CD8-positive, alpha-beta memory T cell (primary cell): ENCODE measurements at regions not wholly inside any gene's neighbourhood (a gene's known extent, or its start where the extent isn't known, plus 50 kb on each side); places are given as distances from the start of the nearest gene placed in this dataset.

Source experiments
- CTCF ChIA-PET: fragments of 350-600 bp; sonication (Branson Sonifier 250); formaldehyde crosslinking; loops from one replicate; lab custom pipeline; 2021; ENCODE audit warnings: antibody characterized with exemption; lab: Charles Lee
- POLR2A ChIA-PET: fragments of 350-600 bp; sonication (Branson Sonifier 250); formaldehyde crosslinking; loops from one replicate; lab custom pipeline; 2021; ENCODE audit warnings: antibody characterized with exemption; lab: Charles Lee
- DNase-seq, 5 donors: peaks; one replicate each; pipeline versions ENCODE4 v3.0.0 to v3.0.0-alpha.2; 2020 to 2022; ENCODE audit warnings: mixed read lengths in 1 of 5
- H3K27ac ChIP-seq: one replicate; pipeline ENCODE4 v1.7.0; 2013; ENCODE audit warnings: low read depth, mild to moderate bottlenecking, low read length, moderate library complexity
- H3K27me3 ChIP-seq: 2 replicates; pipeline ENCODE4 v1.7.0; 2013; ENCODE audit warnings: low read length, mild to moderate bottlenecking; ENCODE audit not compliant: insufficient read depth, poor library complexity, severe bottlenecking
- H3K36me3 ChIP-seq: 2 replicates; pipeline ENCODE4 v1.7.0; 2013; ENCODE audit warnings: mild to moderate bottlenecking, low read length, moderate library complexity; ENCODE audit not compliant: insufficient read depth
- H3K4me1 ChIP-seq: 2 replicates; pipeline ENCODE4 v1.7.0; 2013; ENCODE audit warnings: mild to moderate bottlenecking, low read length, moderate library complexity; ENCODE audit not compliant: insufficient read depth
- H3K4me3 ChIP-seq: 2 replicates; pipeline ENCODE4 v1.7.0; 2013; ENCODE audit warnings: mild to moderate bottlenecking, low read length
- H3K9me3 ChIP-seq: 2 replicates; pipeline ENCODE4 v1.7.0; 2013; ENCODE audit warnings: mild to moderate bottlenecking, low read length
- H3K27ac Mint-ChIP-seq, 8 donors: one replicate each; pipeline ENCODE4 v1.8.0; 2020 to 2021; ENCODE audit warnings: mixed read lengths in 8 of 8, mild to moderate bottlenecking in 6 of 8, inconsistent platforms in 3 of 8, moderate library complexity in 3 of 8
- H3K27me3 Mint-ChIP-seq, 2 donors: one replicate each; pipeline ENCODE4 v1.8.0; 2020 to 2021; ENCODE audit warnings: mixed read lengths in 2 of 2, mild to moderate bottlenecking in 1 of 2, moderate library complexity in 1 of 2
- H3K36me3 Mint-ChIP-seq, 3 donors: one replicate each; pipeline ENCODE4 v1.8.0; 2020 to 2021; ENCODE audit warnings: mixed read lengths in 3 of 3, inconsistent platforms in 1 of 3, mild to moderate bottlenecking in 1 of 3
- H3K4me1 Mint-ChIP-seq, 3 donors: one replicate each; pipeline ENCODE4 v1.8.0; 2020 to 2021; ENCODE audit warnings: mixed read lengths in 3 of 3, inconsistent platforms in 1 of 3, mild to moderate bottlenecking in 1 of 3
- H3K4me3 Mint-ChIP-seq, 7 donors: one replicate each; pipeline ENCODE4 v1.8.0; 2020 to 2021; ENCODE audit warnings: mixed read lengths in 7 of 7, mild to moderate bottlenecking in 6 of 7, moderate library complexity in 4 of 7, inconsistent platforms in 2 of 7
- H3K9me3 Mint-ChIP-seq, 5 donors: one replicate each; pipeline ENCODE4 v1.8.0; 2020 to 2022; ENCODE audit warnings: mixed read lengths in 5 of 5, mild to moderate bottlenecking in 3 of 5, moderate library complexity in 2 of 5, inconsistent platforms in 1 of 5

- Mint-ChIP-seq H3K9me3 (no peaks in the 10 kb centered on the region), H3K27ac (no peak overlapping the region), H3K36me3 (no peaks in the 10 kb centered on the region), H3K4me1 (no peaks in the 10 kb centered on the region), H3K4me3 (no peak overlapping the region), H3K27me3 (peaks cover 6 to 15% of the 10 kb centered on the region in 2 donors)
- DNase-seq: peak in 1 of 5 donors; percentile 29
- peak overlapping the region; percentile 80 for H3K27ac ChIP-seq
- H3K9me3 ChIP-seq: no peaks in the 10 kb centered on the region
- POLR2A ChIA-PET: no interaction called here
- no peak overlapping the region for H3K4me3 ChIP-seq
- CTCF ChIA-PET: no interaction called here
- H3K36me3 ChIP-seq: no peaks in the 10 kb centered on the region
- H3K4me1 ChIP-seq: no peaks in the 10 kb centered on the region
- no peaks in the 10 kb centered on the region for H3K27me3 ChIP-seq
Observed at GRCh38 chr6:44042261-44042988, 84.8 kb downstream of the MRPL14 start.

- no peaks in the 10 kb centered on the region for H3K9me3 Mint-ChIP-seq
Observed at GRCh38 chr6:44041461-44042260, 85.6 kb downstream of the MRPL14 start.

GRCh38 chr6:44040786-44041185, 86.5 kb downstream of the MRPL14 start:
- H3K27me3 Mint-ChIP-seq: peaks cover 4 to 15% of the 10 kb centered on the region in 2 donors
- no peaks in the 10 kb centered on the region for H3K36me3 Mint-ChIP-seq
- no peaks in the 10 kb centered on the region for H3K36me3 ChIP-seq
- H3K27me3 ChIP-seq: no peaks in the 10 kb centered on the region
- H3K4me1 Mint-ChIP-seq: no peaks in the 10 kb centered on the region
- H3K27ac Mint-ChIP-seq: no peak overlapping the region
- DNase-seq: peak in 1 of 5 donors; percentile 38
- no peak overlapping the region for H3K4me3 Mint-ChIP-seq
- ChIA-PET POLR2A (no interaction called here), CTCF (no interaction called here)
- peak overlapping the region; percentile 43 for H3K27ac ChIP-seq
- no peaks in the 10 kb centered on the region for H3K4me1 ChIP-seq
- H3K4me3 ChIP-seq: no peak overlapping the region
- H3K9me3 Mint-ChIP-seq: no peaks in the 10 kb centered on the region
- H3K9me3 ChIP-seq: no peaks in the 10 kb centered on the region

More at GRCh38 chr6:44041461-44042260, 85.6 kb downstream of the MRPL14 start:
- Histone ChIP-seq H3K4me1 (no peaks in the 10 kb centered on the region), H3K9me3 (no peaks in the 10 kb centered on the region), H3K4me3 (no peak overlapping the region), H3K36me3 (no peaks in the 10 kb centered on the region), H3K27me3 (no peaks in the 10 kb centered on the region), H3K27ac (peak overlapping the region; percentile 80)
- Mint-ChIP-seq H3K4me1 (no peaks in the 10 kb centered on the region), H3K27ac (no peak overlapping the region), H3K4me3 (no peak overlapping the region), H3K27me3 (peaks cover 4 to 10% of the 10 kb centered on the region in 2 donors), H3K36me3 (no peaks in the 10 kb centered on the region)
- CTCF ChIA-PET: no interaction called here
- POLR2A ChIA-PET: no interaction called here
- DNase-seq: peak in 1 of 5 donors; percentile 11

- no peak overlapping the region for H3K27ac ChIP-seq
- peak overlapping the region in 1 of 8 donors; percentile 24 for H3K27ac Mint-ChIP-seq
- H3K4me3 ChIP-seq: no peak overlapping the region
- H3K36me3 Mint-ChIP-seq: no peaks in the 10 kb centered on the region
- no peaks in the 10 kb centered on the region for H3K4me1 ChIP-seq
- no peaks in the 10 kb centered on the region for H3K9me3 ChIP-seq
- ChIA-PET POLR2A (no interaction called here), CTCF (no interaction called here)
- H3K36me3 ChIP-seq: no peaks in the 10 kb centered on the region
- no peaks in the 10 kb centered on the region for H3K4me1 Mint-ChIP-seq
- peaks cover 5 to 15% of the 10 kb centered on the region in 2 donors for H3K27me3 Mint-ChIP-seq
- H3K4me3 Mint-ChIP-seq: no peak overlapping the region
- H3K9me3 Mint-ChIP-seq: no peaks in the 10 kb centered on the region
- H3K27me3 ChIP-seq: no peaks in the 10 kb centered on the region
- no peak for DNase-seq
Observed at GRCh38 chr6:44039839-44040350, 87.4 kb downstream of the MRPL14 start.

- CTCF ChIA-PET: no interaction called here
Observed at GRCh38 chr6:44039191-44039719, 88.0 kb downstream of the MRPL14 start.

GRCh38 chr6:44038543-44039065, 88.6 kb downstream of the MRPL14 start:
- Mint-ChIP-seq H3K9me3 (no peaks in the 10 kb centered on the region), H3K4me1 (no peaks in the 10 kb centered on the region), H3K36me3 (no peaks in the 10 kb centered on the region), H3K4me3 (no peak overlapping the region), H3K27ac (peak overlapping the region in 2 of 8 donors; percentile 5 to 38), H3K27me3 (peaks cover 5 to 15% of the 10 kb centered on the region in 2 donors)
- Histone ChIP-seq H3K36me3 (no peaks in the 10 kb centered on the region), H3K27me3 (no peaks in the 10 kb centered on the region), H3K4me3 (no peak overlapping the region), H3K4me1 (no peaks in the 10 kb centered on the region), H3K9me3 (no peaks in the 10 kb centered on the region), H3K27ac (no peak overlapping the region)
- ChIA-PET POLR2A (no interaction called here), CTCF (no interaction called here)
- DNase-seq: peak in 1 of 5 donors; percentile 40

More at GRCh38 chr6:44039191-44039719, 88.0 kb downstream of the MRPL14 start:
- Histone ChIP-seq H3K27me3 (no peaks in the 10 kb centered on the region), H3K9me3 (no peaks in the 10 kb centered on the region), H3K4me3 (no peak overlapping the region), H3K4me1 (no peaks in the 10 kb centered on the region), H3K36me3 (no peaks in the 10 kb centered on the region), H3K27ac (no peak overlapping the region)
- no peaks in the 10 kb centered on the region for H3K36me3 Mint-ChIP-seq
- peak in 1 of 5 donors; percentile 27 for DNase-seq
- no peaks in the 10 kb centered on the region for H3K9me3 Mint-ChIP-seq
- peaks cover 5 to 15% of the 10 kb centered on the region in 2 donors for H3K27me3 Mint-ChIP-seq
- POLR2A ChIA-PET: no interaction called here
- H3K4me1 Mint-ChIP-seq: no peaks in the 10 kb centered on the region
- H3K27ac Mint-ChIP-seq: no peak overlapping the region
- no peak overlapping the region for H3K4me3 Mint-ChIP-seq

GRCh38 chr6:44037847-44038542, 89.3 kb downstream of the MRPL14 start:
- no peaks in the 10 kb centered on the region for H3K27me3 ChIP-seq
- H3K9me3 Mint-ChIP-seq: no peaks in the 10 kb centered on the region
- H3K36me3 ChIP-seq: no peaks in the 10 kb centered on the region
- peak in 1 of 5 donors; percentile 41 for DNase-seq
- no peak overlapping the region for H3K4me3 ChIP-seq
- H3K9me3 ChIP-seq: no peaks in the 10 kb centered on the region
- no peaks in the 10 kb centered on the region for H3K4me1 ChIP-seq
- no peak overlapping the region for H3K4me3 Mint-ChIP-seq
- peaks cover 5 to 15% of the 10 kb centered on the region in 2 donors for H3K27me3 Mint-ChIP-seq
- peak overlapping the region in 1 of 8 donors; percentile 78 for H3K27ac Mint-ChIP-seq
- H3K36me3 Mint-ChIP-seq: no peaks in the 10 kb centered on the region
- no peaks in the 10 kb centered on the region for H3K4me1 Mint-ChIP-seq
- ChIA-PET POLR2A (no interaction called here), CTCF (no interaction called here)
- no peak overlapping the region for H3K27ac ChIP-seq
